ENCODE measurements at regions not wholly inside any gene's neighbourhood (a gene's known extent, or its start where the extent isn't known, plus 50 kb on each side); places are given as distances from the start of the nearest gene placed in this dataset.

GRCh38 chr21:27677546-27677945 is 710.7 kb upstream of the ADAMTS5 start:
- TF ChIP-seq, protein P1, sequence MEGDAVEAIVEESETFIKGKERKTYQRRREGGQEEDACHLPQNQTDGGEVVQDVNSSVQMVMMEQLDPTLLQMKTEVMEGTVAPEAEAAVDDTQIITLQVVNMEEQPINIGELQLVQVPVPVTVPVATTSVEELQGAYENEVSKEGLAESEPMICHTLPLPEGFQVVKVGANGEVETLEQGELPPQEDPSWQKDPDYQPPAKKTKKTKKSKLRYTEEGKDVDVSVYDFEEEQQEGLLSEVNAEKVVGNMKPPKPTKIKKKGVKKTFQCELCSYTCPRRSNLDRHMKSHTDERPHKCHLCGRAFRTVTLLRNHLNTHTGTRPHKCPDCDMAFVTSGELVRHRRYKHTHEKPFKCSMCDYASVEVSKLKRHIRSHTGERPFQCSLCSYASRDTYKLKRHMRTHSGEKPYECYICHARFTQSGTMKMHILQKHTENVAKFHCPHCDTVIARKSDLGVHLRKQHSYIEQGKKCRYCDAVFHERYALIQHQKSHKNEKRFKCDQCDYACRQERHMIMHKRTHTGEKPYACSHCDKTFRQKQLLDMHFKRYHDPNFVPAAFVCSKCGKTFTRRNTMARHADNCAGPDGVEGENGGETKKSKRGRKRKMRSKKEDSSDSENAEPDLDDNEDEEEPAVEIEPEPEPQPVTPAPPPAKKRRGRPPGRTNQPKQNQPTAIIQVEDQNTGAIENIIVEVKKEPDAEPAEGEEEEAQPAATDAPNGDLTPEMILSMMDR (conservative IDR thresholded peaks at IDR 0.05; ENCODE audit: low read depth in 2 of 2): no peak
- TF ChIP-seq CREB1 (CRISPR knock-in tag; IDR thresholded peaks at IDR 0.05; ENCODE audit: low read depth) (no peak), EZH2phosphoT487 (IDR thresholded peaks at IDR 0.05; ENCODE audit: unreplicated experiment) (no peak), POLR2AphosphoS5 (IDR thresholded peaks at IDR 0.05; ENCODE audit: low read depth) (no peak), EZH2 (IDR thresholded peaks at IDR 0.05; ENCODE audit: low read depth, unreplicated experiment) (no peak), STAT1 (IDR thresholded peaks at IDR 0.05; ENCODE audit: unreplicated experiment) (no peak), REST (IDR thresholded peaks at IDR 0.05; ENCODE audit: unreplicated experiment) (no peak), JUNB (IDR thresholded peaks at IDR 0.05; ENCODE audit: unreplicated experiment) (no peak), ZNF114 (CRISPR knock-in tag; IDR thresholded peaks at IDR 0.05) (no peak), NANOG (IDR thresholded peaks at IDR 0.05; ENCODE audit: borderline replicate concordance) (no peak), ZNF331 (CRISPR knock-in tag; IDR thresholded peaks at IDR 0.05; ENCODE audit: low read depth) (no peak)
- TF ChIP-seq, protein P2, sequence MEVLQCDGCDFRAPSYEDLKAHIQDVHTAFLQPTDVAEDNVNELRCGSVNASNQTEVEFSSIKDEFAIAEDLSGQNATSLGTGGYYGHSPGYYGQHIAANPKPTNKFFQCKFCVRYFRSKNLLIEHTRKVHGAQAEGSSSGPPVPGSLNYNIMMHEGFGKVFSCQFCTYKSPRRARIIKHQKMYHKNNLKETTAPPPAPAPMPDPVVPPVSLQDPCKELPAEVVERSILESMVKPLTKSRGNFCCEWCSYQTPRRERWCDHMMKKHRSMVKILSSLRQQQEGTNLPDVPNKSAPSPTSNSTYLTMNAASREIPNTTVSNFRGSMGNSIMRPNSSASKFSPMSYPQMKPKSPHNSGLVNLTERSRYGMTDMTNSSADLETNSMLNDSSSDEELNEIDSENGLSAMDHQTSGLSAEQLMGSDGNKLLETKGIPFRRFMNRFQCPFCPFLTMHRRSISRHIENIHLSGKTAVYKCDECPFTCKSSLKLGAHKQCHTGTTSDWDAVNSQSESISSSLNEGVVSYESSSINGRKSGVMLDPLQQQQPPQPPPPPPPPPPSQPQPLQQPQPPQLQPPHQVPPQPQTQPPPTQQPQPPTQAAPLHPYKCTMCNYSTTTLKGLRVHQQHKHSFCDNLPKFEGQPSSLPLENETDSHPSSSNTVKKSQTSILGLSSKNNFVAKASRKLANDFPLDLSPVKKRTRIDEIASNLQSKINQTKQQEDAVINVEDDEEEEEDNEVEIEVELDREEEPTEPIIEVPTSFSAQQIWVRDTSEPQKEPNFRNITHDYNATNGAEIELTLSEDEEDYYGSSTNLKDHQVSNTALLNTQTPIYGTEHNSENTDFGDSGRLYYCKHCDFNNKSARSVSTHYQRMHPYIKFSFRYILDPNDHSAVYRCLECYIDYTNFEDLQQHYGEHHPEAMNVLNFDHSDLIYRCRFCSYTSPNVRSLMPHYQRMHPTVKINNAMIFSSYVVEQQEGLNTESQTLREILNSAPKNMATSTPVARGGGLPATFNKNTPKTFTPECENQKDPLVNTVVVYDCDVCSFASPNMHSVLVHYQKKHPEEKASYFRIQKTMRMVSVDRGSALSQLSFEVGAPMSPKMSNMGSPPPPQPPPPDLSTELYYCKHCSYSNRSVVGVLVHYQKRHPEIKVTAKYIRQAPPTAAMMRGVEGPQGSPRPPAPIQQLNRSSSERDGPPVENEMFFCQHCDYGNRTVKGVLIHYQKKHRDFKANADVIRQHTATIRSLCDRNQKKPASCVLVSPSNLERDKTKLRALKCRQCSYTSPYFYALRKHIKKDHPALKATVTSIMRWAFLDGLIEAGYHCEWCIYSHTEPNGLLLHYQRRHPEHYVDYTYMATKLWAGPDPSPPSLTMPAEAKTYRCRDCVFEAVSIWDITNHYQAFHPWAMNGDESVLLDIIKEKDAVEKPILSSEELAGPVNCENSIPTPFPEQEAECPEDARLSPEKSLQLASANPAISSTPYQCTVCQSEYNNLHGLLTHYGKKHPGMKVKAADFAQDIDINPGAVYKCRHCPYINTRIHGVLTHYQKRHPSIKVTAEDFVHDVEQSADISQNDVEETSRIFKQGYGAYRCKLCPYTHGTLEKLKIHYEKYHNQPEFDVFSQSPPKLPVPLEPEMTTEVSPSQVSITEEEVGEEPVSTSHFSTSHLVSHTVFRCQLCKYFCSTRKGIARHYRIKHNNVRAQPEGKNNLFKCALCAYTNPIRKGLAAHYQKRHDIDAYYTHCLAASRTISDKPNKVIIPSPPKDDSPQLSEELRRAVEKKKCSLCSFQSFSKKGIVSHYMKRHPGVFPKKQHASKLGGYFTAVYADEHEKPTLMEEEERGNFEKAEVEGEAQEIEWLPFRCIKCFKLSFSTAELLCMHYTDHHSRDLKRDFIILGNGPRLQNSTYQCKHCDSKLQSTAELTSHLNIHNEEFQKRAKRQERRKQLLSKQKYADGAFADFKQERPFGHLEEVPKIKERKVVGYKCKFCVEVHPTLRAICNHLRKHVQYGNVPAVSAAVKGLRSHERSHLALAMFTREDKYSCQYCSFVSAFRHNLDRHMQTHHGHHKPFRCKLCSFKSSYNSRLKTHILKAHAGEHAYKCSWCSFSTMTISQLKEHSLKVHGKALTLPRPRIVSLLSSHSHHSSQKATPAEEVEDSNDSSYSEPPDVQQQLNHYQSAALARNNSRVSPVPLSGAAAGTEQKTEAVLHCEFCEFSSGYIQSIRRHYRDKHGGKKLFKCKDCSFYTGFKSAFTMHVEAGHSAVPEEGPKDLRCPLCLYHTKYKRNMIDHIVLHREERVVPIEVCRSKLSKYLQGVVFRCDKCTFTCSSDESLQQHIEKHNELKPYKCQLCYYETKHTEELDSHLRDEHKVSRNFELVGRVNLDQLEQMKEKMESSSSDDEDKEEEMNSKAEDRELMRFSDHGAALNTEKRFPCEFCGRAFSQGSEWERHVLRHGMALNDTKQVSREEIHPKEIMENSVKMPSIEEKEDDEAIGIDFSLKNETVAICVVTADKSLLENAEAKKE (CRISPR knock-in tag; IDR thresholded peaks at IDR 0.05): no peak
- TF ChIP-seq, protein P3, sequence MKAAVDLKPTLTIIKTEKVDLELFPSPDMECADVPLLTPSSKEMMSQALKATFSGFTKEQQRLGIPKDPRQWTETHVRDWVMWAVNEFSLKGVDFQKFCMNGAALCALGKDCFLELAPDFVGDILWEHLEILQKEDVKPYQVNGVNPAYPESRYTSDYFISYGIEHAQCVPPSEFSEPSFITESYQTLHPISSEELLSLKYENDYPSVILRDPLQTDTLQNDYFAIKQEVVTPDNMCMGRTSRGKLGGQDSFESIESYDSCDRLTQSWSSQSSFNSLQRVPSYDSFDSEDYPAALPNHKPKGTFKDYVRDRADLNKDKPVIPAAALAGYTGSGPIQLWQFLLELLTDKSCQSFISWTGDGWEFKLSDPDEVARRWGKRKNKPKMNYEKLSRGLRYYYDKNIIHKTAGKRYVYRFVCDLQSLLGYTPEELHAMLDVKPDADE (IDR thresholded peaks at IDR 0.05): no peak

Data from GM23338 (cell line).